Hematopoietic multipotent progenitor cell treated with erythropoietin and hydrocortisone succinate and interleukin-3 and kit ligand, for 8 days (in vitro differentiated cells): ENCODE measurements at regions not wholly inside any gene's neighbourhood (a gene's known extent, or its start where the extent isn't known, plus 50 kb on each side); places are given as distances from the start of the nearest gene placed in this dataset.
"Not testable (repeated sequence)": the region's sequence is repeated elsewhere in the genome, so short reads cannot be mapped to it uniquely, and the experiment has no call there.

Experiments used
- DNase-seq: peaks from one replicate; pipeline ENCODE4 v3.0.0-alpha.2; 2015

- not testable (repeated sequence) for DNase-seq
Measured at GRCh38 chr6:75031102-75031501, 174.8 kb downstream of the COL12A1 start.

DNA sequence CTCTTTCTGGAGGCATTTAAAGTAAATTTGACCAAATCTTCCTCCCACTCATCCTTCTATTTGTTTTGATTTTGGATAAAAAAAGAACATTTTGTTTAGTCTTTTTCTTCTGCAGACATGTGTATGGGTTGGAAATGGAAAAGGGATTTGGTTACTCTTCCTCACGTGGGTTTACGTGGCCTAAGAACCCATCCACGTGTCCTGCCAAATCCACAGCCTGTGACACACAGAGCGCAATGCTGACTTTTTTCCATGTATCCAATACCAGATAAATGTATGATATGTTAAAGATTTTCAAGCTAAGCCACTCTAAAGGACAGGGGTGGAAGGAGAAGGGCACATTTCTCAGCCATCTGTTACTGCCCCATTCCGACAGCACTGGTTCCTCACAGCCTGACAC lies 176.5 kb downstream of the COL12A1 start:
- no peak for DNase-seq

- DNase-seq, result no peak
Measured at GRCh38 chr6:75025371-75025770, 180.5 kb downstream of the COL12A1 start.

GRCh38 chr6:75024828-75025227 lies 181.0 kb downstream of the COL12A1 start:
- no peak for DNase-seq

- no peak for DNase-seq
Measured at GRCh38 chr6:75023634-75024033, 182.2 kb downstream of the COL12A1 start.

- no peak for DNase-seq
Measured at GRCh38 chr6:75020971-75021370, 184.9 kb downstream of the COL12A1 start.

DNA sequence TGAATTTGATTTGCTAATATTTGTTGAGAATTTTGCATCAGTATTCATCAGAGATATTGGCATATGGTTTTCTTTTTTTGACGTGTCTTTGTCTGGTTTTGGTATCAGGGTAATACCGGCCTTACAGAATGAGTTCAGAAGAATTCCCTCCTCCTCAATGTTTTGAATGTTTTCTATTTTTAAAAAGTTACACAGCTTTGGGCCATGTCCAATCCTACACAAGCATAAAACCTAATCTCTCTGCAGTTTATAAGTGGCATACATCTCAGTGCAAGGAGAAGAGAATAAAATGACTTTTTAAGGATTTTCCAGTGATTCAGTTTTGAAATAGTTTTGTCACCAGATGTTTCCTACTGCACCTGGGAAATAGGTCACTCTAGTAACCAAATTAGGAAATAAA lies 185.5 kb downstream of the COL12A1 start:
- no peak for DNase-seq

DNA sequence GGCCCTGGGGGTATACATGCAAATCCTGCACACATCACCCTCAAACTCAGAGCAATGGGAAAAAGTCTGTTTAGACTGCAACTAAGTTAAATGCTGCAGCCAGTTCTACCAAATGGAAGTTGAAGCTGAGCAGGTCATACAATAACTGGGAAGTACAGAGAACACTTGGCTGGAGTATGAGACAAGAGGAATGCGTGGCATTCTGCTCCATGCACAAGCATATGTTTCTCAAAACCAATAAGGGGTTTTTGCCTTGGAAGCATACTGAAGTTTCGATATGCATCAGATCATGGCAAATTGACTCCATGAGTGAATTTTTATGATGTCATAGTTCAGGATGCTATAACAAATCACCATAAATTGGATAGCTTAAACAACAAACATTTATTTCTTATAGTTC lies 193.8 kb downstream of the COL12A1 start:
- no peak for DNase-seq

- DNase-seq, result not testable (repeated sequence)
Measured at GRCh38 chr6:75003984-75004383, 201.9 kb downstream of the COL12A1 start.

DNA sequence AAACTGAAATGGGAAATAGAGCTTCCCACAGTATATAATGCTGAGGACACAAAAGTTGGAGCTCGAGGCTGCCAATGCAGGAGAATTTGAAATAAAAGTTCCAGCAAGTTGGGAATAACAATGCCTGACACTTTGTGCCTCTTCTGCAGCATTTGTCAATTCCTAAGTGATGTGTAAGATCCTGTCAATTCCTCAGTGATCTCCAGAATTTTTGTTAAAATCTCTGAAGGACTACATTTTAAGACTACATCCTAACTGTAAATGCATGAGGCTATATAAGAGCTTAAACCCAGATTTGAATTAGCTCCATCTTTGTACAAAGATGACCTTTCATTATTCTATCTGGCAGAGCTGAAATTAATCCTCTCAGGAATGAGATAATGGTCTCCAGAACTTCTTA lies 208.2 kb downstream of the COL12A1 start:
- no peak for DNase-seq

DNA sequence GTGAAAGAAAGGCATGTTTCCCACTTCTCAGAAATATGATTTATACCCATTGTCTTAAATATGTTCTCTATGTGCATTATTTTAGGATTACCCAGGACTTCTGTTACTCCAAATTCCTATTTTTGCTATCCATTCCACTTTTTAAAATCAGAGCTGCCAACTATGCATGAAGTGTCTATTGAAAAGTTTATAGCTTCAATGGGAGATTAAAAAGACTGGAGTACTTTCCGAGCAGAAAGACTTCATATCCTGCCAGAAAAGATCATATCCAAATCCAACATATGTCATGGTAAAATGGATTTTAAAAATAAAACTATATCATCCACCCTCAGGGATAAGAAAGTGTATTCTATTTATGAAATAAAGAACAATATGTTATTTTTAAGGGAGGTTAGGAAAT lies 212.7 kb downstream of the COL12A1 start:
- DNase-seq, result no peak

GRCh38 chr6:74991573-74992332 lies 214.1 kb downstream of the COL12A1 start:
- no peak for DNase-seq

DNA sequence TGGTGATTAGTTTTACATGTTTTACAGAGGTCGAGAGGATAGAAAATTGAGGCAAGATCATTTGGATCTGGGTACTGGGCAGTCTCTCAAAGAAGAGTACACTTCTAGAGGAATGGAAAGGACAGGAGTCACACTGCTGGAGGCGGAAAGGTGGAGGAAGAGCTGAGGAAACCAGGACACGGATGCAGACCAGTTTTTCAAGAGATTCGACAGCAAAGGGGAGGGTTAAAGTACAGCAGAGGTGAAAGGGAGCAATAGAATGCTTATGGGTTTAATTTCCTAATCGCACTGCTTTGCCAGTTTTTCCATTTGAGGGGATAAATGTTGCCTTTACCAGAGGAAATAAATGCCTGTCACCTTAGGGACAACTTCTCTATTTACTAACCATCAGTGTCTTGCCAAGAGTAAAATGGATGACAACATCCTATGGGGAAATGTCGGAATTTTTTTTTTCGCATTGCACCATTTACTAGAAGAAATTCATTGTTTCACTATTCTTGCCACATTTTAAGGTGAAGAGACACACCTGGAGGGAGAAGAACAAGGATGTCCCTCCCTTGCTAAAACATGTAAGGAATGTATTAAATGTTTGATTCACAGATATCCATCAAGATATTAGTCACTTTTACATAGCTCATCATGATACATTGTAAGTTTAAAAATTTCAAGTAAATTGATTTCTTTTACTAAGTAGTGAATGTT lies 226.6 kb downstream of the COL12A1 start:
- DNase-seq, result no peak

- DNase-seq, result no peak
Measured at GRCh38 chr6:74976701-74977100, 229.2 kb downstream of the COL12A1 start.

- no peak for DNase-seq
Measured at GRCh38 chr6:74976026-74976425, 229.8 kb downstream of the COL12A1 start.

DNA sequence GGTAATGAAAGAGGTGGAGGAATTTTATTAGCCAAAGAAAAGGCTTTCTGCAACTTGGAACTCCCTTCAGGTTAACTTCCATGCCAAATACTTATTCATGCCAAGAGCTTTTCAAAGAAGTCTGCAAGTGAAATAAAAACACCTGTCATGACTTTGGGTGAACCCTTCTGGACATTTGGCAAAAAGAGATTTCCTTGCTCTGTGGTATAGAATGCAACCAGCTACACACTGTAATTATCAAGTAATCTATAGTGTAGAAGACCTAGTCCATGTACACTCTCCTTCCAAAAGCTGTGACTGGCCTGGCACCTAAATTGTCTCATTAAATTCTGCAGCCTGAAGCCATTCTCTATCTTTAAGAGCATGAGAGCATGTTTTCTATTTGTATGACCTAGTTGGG lies 232.3 kb downstream of the COL12A1 start:
- DNase-seq, result no peak

DNA sequence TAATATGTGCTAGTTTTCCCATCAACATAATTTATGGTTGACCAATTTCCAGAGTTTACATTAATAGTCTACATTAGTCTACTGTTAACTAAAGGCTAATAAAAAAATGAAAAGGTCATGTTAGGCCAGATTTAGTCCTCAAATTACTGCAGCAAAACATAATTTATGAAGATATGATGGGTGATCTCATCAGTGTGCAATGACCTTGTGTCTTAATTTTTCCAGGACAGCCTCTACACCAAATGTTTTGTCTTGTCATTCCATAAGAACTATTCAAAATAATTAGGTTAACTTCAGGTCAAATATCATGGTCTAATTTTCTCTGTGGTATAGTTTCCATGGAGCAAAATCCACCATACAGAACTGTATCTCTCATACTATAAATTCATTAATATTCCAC lies 234.2 kb downstream of the COL12A1 start:
- DNase-seq, result no peak

DNA sequence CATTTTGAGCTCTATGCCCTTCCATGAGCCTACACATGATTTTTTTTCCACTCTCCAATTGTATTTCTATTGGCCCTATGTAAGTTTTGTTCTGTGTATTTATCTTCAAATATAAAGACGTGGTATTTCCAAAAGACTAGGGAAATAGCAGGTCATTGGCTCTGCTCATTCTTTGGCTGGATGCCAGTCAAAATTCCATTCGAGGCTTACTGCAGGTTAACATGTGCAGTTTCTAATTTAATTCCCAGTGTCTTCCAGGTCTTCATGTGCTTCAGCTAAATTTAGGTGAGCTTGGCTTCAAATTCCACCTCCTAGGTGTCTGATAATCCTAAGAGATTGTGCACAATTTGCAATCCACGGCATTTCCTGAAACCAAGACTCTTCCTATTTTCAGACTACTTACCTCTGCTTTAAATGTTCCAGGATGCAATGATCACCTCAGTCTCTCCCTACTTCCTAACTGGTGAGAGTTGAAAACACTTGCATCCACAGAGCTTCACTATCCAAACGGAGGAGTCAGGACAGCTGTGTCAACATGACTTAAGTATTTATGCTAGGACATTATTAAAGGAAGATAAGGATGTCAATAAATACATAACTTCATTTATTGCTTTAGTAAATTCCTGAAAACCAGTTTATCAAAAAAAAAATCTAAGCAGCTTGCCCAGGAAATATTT lies 236.1 kb downstream of the COL12A1 start:
- no peak for DNase-seq

DNA sequence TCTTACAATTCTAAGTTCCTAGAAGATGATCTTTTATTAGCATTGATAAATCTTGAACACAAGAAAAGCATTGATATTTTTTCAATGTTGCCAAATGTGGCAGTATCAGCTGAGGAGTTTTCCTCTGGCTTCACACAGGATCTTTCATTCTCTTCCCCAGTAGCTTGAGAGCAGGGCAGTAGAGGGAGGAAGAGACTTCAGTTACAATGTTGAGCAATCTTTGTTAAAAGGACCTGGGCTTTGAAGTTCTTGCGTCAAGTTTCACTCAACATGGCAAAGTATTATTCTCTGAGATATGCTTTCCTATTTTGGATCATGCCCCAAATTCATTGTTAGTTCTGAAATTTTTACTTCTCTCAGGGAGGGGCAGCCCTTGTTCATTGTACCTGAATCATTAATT lies 238.0 kb downstream of the COL12A1 start:
- no peak for DNase-seq

DNA sequence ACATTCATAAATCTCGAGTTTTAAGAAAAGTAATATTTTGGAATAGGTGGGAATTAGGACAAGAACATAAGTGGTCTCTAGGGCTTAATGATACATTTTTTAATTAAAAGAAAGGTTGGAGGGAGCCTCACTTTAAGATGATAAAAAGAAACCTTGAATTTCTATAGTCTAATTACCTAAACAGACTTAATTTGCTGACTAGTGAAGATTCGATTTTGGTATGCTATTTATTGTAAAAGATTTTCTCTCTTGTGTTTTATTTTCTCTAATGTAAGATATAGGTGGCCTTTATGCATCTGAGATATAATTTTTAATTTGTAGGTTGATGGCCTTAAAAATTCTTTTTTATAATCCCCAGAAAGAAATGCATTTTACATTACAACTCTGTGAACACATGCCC lies 239.1 kb downstream of the COL12A1 start:
- no peak for DNase-seq

GRCh38 chr6:74964871-74965441 lies 240.9 kb downstream of the COL12A1 start:
- no peak for DNase-seq

DNA sequence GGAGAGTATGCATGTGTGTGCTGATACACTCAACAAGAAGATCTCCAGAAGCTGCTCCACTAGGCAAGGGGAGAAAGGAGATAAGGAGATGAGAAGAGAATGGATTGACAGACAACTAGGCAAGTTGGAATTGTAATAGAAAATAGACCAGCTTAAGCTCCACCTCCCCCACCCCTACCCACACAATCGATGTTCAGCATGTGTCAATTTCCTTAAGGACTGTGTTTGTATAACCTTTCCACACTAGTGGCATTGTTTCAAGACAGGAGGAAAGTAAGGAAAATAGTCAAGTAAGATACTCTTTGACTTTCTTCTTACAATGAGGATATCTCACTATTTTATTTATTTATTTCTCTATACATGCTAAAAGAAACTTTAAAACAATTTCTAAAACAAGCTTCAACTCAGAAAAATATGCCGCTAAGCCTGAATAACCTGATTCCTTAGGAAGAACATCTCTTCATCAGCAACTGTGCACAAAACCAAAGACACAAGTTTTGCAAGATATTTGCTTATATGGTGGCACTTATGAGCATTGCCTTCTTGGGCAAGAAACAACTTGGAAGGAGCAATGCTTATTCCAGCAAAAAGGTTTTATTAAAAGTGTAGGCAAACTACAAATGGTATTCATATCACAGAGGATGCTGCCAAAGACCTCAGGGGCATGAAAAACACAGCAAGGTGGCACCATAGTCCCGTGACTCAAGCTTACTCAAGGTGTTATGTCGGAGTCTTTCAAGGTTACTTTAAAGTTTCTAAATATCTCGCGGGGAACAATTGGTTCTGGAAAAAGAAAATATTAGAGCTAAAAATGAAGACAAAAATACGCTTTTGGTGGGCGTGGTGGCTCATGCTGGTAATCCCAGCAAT lies 249.1 kb downstream of the COL12A1 start:
- no peak for DNase-seq

- DNase-seq, result no peak
Measured at GRCh38 chr6:74953708-74954107, 252.1 kb downstream of the COL12A1 start.
